Esophagus squamous epithelium (tissue), 4 donors: ENCODE measurements at regions not wholly inside any gene's neighbourhood (a gene's known extent, or its start where the extent isn't known, plus 50 kb on each side); places are given as distances from the start of the nearest gene placed in this dataset.

Experiments
- CTCF ChIP-seq, 6 experiments: fragments of 450-650 bp in 4 of 6; fragments of 200-600 bp in 2 of 6; sonication (generic) in 2 of 6; IDR thresholded peaks; one replicate each; pipeline ENCODE4 v1.5.1; 2016 to 2019; ENCODE audit warnings: antibody characterized with exemption in 6 of 6, mild to moderate bottlenecking in 4 of 6, moderate library complexity in 4 of 6
- POLR2A ChIP-seq, 4 donors: fragments of 450-650 bp; IDR thresholded peaks; one replicate each; pipeline ENCODE4 v1.6.1; 2017; ENCODE audit warnings: antibody characterized with exemption in 4 of 4, mild to moderate bottlenecking in 4 of 4, moderate library complexity in 3 of 4

DNA sequence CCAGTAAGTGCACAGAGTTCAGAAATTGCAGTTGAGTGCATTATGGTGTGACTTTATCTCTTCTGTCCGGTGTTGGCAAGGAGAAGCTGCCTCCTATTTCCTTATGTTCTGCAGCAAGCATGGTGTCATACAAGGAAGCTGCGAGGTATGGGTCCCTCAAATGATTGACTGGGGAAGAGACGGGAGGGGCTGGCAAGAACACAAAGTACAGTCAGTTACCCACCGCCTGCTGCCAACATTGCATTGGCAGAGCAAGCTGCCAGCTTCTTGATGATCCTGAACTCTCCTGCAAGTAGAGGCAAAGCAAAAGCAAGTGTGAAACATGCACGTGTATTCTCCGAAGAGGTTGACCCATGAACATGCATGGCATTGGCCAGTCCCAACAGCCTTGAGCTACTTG is 1013.6 kb downstream of the UQCRFS1 start:
- TF ChIP-seq CTCF (IDR thresholded peaks at IDR 0.05) (no peak), POLR2A (IDR thresholded peaks at IDR 0.05) (no peak)
